CD4-positive, alpha-beta T cell (primary cell): ENCODE measurements at regions not wholly inside any gene's neighbourhood (a gene's known extent, or its start where the extent isn't known, plus 50 kb on each side); places are given as distances from the start of the nearest gene placed in this dataset.

Source experiments
- ATAC-seq: fragments of 200-7000 bp; cut with Tn5 transposase; one replicate; pipeline ENCODE4 v1.10.0; 2022; ENCODE audit warnings: mild to moderate bottlenecking; ENCODE audit not compliant: poor library complexity
- CTCF ChIA-PET: fragments of 350-600 bp; sonication (Branson Sonifier 250); formaldehyde crosslinking; loops from one replicate; lab custom pipeline; 2021; ENCODE audit warnings: antibody characterized with exemption, inconsistent platforms; lab: Charles Lee
- POLR2A ChIA-PET: fragments of 350-600 bp; sonication (Branson Sonifier 250); formaldehyde crosslinking; loops from one replicate; lab custom pipeline; 2021; ENCODE audit warnings: antibody characterized with exemption, inconsistent platforms; lab: Charles Lee
- DNase-seq, 14 experiments: peaks; one replicate each; pipeline ENCODE4 v3.0.0-alpha.2; 2013 to 2020; ENCODE audit warnings: mixed read lengths in 2 of 14
- H3K27ac ChIP-seq, 2 donors: one replicate each; pipeline versions ENCODE4 v1.5.1 to v1.7.0; 2013; ENCODE audit warnings: low read length in 2 of 2, low read depth in 1 of 2, mild to moderate bottlenecking in 1 of 2
- H3K27me3 ChIP-seq, 2 experiments: 1 replicate in 1 of 2; 2 replicates in 1 of 2; pipeline versions ENCODE4 v1.6.1 to v1.7.0; 2013; ENCODE audit warnings: low read length in 2 of 2, control low read depth in 1 of 2, mild to moderate bottlenecking in 1 of 2, moderate library complexity in 1 of 2; ENCODE audit not compliant: insufficient read depth in 2 of 2, control insufficient read depth in 1 of 2
- H3K36me3 ChIP-seq: one replicate; pipeline ENCODE4 v1.6.1; 2013; ENCODE audit warnings: low read length, control low read depth; ENCODE audit not compliant: insufficient read depth
- H3K4me1 ChIP-seq: one replicate; pipeline ENCODE4 v1.6.1; 2013; ENCODE audit warnings: low read length, control low read depth; ENCODE audit not compliant: insufficient read depth
- H3K4me3 ChIP-seq: one replicate; pipeline ENCODE4 v1.5.1; 2013; ENCODE audit warnings: mild to moderate bottlenecking, low read length, moderate library complexity
- H3K9me3 ChIP-seq, 2 experiments: 1 replicate in 1 of 2; 2 replicates in 1 of 2; pipeline versions ENCODE4 v1.6.1 to v1.7.0; 2013; ENCODE audit warnings: low read length in 2 of 2, mild to moderate bottlenecking in 2 of 2, control low read depth in 1 of 2, moderate library complexity in 1 of 2; ENCODE audit not compliant: control insufficient read depth in 1 of 2, insufficient read depth in 1 of 2
- H3K27ac Mint-ChIP-seq: one replicate; pipeline ENCODE4 v1.8.0; 2020; ENCODE audit warnings: mixed read lengths
- H3K27me3 Mint-ChIP-seq: one replicate; pipeline ENCODE4 v1.8.0; 2021; ENCODE audit warnings: mixed read lengths
- H3K36me3 Mint-ChIP-seq: one replicate; pipeline ENCODE4 v1.8.0; 2021; ENCODE audit warnings: low read depth, mixed read lengths
- H3K4me1 Mint-ChIP-seq: one replicate; pipeline ENCODE4 v1.8.0; 2021; ENCODE audit warnings: low read depth, mixed read lengths
- H3K4me3 Mint-ChIP-seq: one replicate; pipeline ENCODE4 v1.8.0; 2020; ENCODE audit warnings: mild to moderate bottlenecking, mixed read lengths
- H3K9me3 Mint-ChIP-seq: one replicate; pipeline ENCODE4 v1.8.0; 2020; ENCODE audit warnings: mixed read lengths
- intact Hi-C, 2 experiments: fragments of 100-400 bp; cut with DNase I in 1 of 2; cut with micrococcal nuclease in 1 of 2; formaldehyde crosslinking; loops; one replicate each; pipeline versions ENCODE4 v1.15.1 to v1.9.0; 2023 to 2025; cut with DNase I, micrococcal nuclease
- TF ChIP-seq, protein P1 (sequence below): fragments of 200-600 bp; IDR thresholded peaks from one replicate; pipeline ENCODE4 v1.8.0; 2022; ENCODE audit warnings: antibody characterized with exemption, mild to moderate bottlenecking

DNA sequence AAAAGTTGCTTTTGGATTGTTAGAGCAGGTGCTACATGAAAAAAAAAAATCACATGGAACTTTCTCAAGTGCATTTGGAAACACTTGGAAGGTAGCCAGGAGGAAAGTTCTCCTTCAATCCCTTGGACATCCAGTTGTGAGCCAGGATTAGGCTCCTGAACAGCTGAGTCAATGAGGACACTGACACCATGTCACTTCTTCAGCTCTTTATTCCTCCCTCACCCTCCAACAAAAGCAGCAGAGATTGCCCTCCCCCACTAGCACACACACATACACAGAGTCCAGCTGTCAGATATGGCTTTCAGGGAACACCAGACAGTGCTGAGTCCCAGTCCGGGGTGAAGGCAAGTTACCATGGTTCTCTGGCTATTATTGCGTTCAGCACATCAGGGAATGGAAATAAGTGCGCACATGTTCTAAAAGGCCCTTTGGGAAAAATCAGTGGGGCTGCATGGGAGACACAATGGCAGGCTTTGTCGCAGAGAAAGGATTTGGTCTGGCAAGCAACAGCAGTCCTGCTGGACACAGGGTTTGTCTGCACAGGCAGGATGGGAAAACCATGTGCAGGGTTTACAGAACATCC lies 124.7 kb upstream of the MARCKS start:
- TF ChIP-seq, protein P1, sequence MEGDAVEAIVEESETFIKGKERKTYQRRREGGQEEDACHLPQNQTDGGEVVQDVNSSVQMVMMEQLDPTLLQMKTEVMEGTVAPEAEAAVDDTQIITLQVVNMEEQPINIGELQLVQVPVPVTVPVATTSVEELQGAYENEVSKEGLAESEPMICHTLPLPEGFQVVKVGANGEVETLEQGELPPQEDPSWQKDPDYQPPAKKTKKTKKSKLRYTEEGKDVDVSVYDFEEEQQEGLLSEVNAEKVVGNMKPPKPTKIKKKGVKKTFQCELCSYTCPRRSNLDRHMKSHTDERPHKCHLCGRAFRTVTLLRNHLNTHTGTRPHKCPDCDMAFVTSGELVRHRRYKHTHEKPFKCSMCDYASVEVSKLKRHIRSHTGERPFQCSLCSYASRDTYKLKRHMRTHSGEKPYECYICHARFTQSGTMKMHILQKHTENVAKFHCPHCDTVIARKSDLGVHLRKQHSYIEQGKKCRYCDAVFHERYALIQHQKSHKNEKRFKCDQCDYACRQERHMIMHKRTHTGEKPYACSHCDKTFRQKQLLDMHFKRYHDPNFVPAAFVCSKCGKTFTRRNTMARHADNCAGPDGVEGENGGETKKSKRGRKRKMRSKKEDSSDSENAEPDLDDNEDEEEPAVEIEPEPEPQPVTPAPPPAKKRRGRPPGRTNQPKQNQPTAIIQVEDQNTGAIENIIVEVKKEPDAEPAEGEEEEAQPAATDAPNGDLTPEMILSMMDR, result no peak
- CTCF ChIA-PET, result no interaction called here
- POLR2A ChIA-PET, result no interaction called here
- ATAC-seq, result no peak
- H3K9me3 ChIP-seq, result no peaks in the 10 kb centered on the region
- Mint-ChIP-seq H3K9me3 (no peaks in the 10 kb centered on the region), H3K27me3 (peaks cover 7% of the 10 kb centered on the region), H3K36me3 (no peaks in the 10 kb centered on the region), H3K27ac (no peak overlapping the region), H3K4me1 (no peaks in the 10 kb centered on the region), H3K4me3 (no peak overlapping the region)
- H3K27ac ChIP-seq, result no peak overlapping the region
- H3K27me3 ChIP-seq, result peaks cover 0 to 2% of the 10 kb centered on the region in 2 experiments
- no peaks in the 10 kb centered on the region for H3K36me3 ChIP-seq
- H3K4me3 ChIP-seq, result no peak overlapping the region
- H3K4me1 ChIP-seq, result no peaks in the 10 kb centered on the region
- DNase-seq, result no peak
- intact Hi-C loops, result no loop called here

DNA sequence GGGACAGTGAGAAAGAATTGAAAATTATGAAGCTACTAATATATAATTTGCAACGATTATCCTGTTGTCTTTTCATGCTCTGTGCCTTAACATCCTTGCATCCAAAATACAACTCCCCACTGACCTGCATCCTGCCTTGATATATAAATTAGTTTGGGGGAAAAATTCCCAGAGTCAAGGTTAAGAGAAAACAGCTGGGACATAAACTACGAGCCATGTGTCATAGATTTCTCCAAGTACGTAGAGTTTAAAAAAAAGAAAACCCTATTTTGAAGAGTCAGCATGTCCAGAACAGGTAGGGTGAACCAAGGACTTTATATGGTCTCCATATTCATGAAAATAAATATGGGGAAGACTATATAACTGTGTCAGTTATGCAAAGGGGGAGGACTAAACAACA lies 123.8 kb upstream of the MARCKS start:
- Histone ChIP-seq H3K9me3 (no peaks in the 10 kb centered on the region), H3K4me3 (no peak overlapping the region), H3K36me3 (no peaks in the 10 kb centered on the region), H3K4me1 (no peaks in the 10 kb centered on the region), H3K27ac (no peak overlapping the region), H3K27me3 (peaks cover 0 to 2% of the 10 kb centered on the region in 2 experiments)
- H3K9me3 Mint-ChIP-seq, result no peaks in the 10 kb centered on the region
- no peak overlapping the region for H3K4me3 Mint-ChIP-seq
- POLR2A ChIA-PET, result no interaction called here
- H3K4me1 Mint-ChIP-seq, result no peaks in the 10 kb centered on the region
- DNase-seq (no peak), ATAC-seq (no peak)
- intact Hi-C loops, result no loop called here
- peaks cover 7% of the 10 kb centered on the region for H3K27me3 Mint-ChIP-seq
- H3K27ac Mint-ChIP-seq, result no peak overlapping the region
- TF ChIP-seq, protein P1, result no peak
- CTCF ChIA-PET, result no interaction called here
- no peaks in the 10 kb centered on the region for H3K36me3 Mint-ChIP-seq

DNA sequence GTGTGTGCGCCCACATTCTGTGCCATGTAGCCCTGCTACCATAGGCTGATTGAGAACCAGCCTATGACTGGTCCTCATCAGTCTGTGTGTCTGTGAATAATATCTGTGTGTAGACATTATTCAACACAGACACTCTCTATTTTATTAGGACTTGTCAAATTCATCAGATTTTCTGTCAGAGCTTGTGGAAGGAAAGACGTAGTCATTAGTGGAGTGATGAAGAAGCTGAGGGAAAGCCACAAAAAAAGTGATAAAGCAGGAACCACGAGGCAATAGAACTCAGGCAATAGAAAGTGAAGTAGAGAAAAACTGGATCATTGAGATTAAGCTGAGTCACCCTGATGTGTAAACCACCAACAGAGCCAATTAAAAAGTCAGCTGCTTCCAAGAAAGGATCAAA lies 122.2 kb upstream of the MARCKS start:
- H3K9me3 ChIP-seq, result no peaks in the 10 kb centered on the region
- Mint-ChIP-seq H3K4me1 (no peaks in the 10 kb centered on the region), H3K27me3 (peaks cover 4% of the 10 kb centered on the region), H3K36me3 (no peaks in the 10 kb centered on the region), H3K27ac (no peak overlapping the region), H3K9me3 (peaks cover 2% of the 10 kb centered on the region), H3K4me3 (no peak overlapping the region)
- peak in 2 of 14 experiments; percentile 8 to 20 for DNase-seq
- H3K36me3 ChIP-seq, result no peaks in the 10 kb centered on the region
- peaks cover 0 to 2% of the 10 kb centered on the region in 2 experiments for H3K27me3 ChIP-seq
- ChIA-PET CTCF (no interaction called here), POLR2A (no interaction called here)
- no peak overlapping the region for H3K27ac ChIP-seq
- no peaks in the 10 kb centered on the region for H3K4me1 ChIP-seq
- intact Hi-C loops, result no loop called here
- H3K4me3 ChIP-seq, result no peak overlapping the region
- TF ChIP-seq, protein P1, result no peak
- ATAC-seq, result no peak
